ENCODE measurements at regions not wholly inside any gene's neighbourhood (a gene's known extent, or its start where the extent isn't known, plus 50 kb on each side); places are given as distances from the start of the nearest gene placed in this dataset.

- TF ChIP-seq FOXP2 (optimal IDR thresholded peaks at IDR 0.05; ENCODE audit: borderline replicate concordance, extremely low read depth, extremely low read length, insufficient read depth) (no peak), REST (IDR thresholded peaks at IDR 0.05; ENCODE audit: insufficient read depth in 1 of 2, low read depth in 2 of 2, low read length in 2 of 2) (no peak)
Observed at GRCh38 chr3:174336784-174337183, 522.4 kb upstream of the NAALADL2 start.

GRCh38 chr3:174337227-174337626 is 521.9 kb upstream of the NAALADL2 start:
- no peak for TF ChIP-seq POLR2AphosphoS5 (IDR thresholded peaks at IDR 0.05; ENCODE audit: low read depth, low read length)
- TF ChIP-seq TAF1 (IDR thresholded peaks at IDR 0.05; ENCODE audit: borderline replicate concordance, insufficient read depth, low read length), result no peak
- TF ChIP-seq FOXP2 (optimal IDR thresholded peaks at IDR 0.05; ENCODE audit: borderline replicate concordance, extremely low read depth, extremely low read length, insufficient read depth), result no peak
- TF ChIP-seq REST (IDR thresholded peaks at IDR 0.05; ENCODE audit: insufficient read depth in 1 of 2, low read depth in 2 of 2, low read length in 2 of 2), result no peak
- no peak for TF ChIP-seq SIN3A (IDR thresholded peaks at IDR 0.05; ENCODE audit: borderline replicate concordance, insufficient read depth, low read length)

GRCh38 chr3:174340624-174341587 is 518.2 kb upstream of the NAALADL2 start:
- TF ChIP-seq REST (IDR thresholded peaks at IDR 0.05; ENCODE audit: insufficient read depth in 1 of 2, low read depth in 2 of 2, low read length in 2 of 2), result no peak
- no peak for TF ChIP-seq POLR2AphosphoS5 (IDR thresholded peaks at IDR 0.05; ENCODE audit: low read depth, low read length)
- TF ChIP-seq FOXP2 (optimal IDR thresholded peaks at IDR 0.05; ENCODE audit: borderline replicate concordance, extremely low read depth, extremely low read length, insufficient read depth), result no peak
- no peak for TF ChIP-seq TAF1 (IDR thresholded peaks at IDR 0.05; ENCODE audit: borderline replicate concordance, insufficient read depth, low read length)
- no peak for TF ChIP-seq SIN3A (IDR thresholded peaks at IDR 0.05; ENCODE audit: borderline replicate concordance, insufficient read depth, low read length)

- TF ChIP-seq FOXP2 (optimal IDR thresholded peaks at IDR 0.05; ENCODE audit: borderline replicate concordance, extremely low read depth, extremely low read length, insufficient read depth) (no peak), REST (IDR thresholded peaks at IDR 0.05; ENCODE audit: insufficient read depth in 1 of 2, low read depth in 2 of 2, low read length in 2 of 2) (no peak), TAF1 (IDR thresholded peaks at IDR 0.05; ENCODE audit: borderline replicate concordance, insufficient read depth, low read length) (no peak), POLR2AphosphoS5 (IDR thresholded peaks at IDR 0.05; ENCODE audit: low read depth, low read length) (no peak), SIN3A (IDR thresholded peaks at IDR 0.05; ENCODE audit: borderline replicate concordance, insufficient read depth, low read length) (no peak)
Observed at GRCh38 chr3:174342171-174342570, 517.0 kb upstream of the NAALADL2 start.
